GM12892 (cell line): ENCODE measurements at regions not wholly inside any gene's neighbourhood (a gene's known extent, or its start where the extent isn't known, plus 50 kb on each side); places are given as distances from the start of the nearest gene placed in this dataset.

Source experiments
- POLR2A ChIP-seq: IDR thresholded peaks from 2 replicates; pipeline ENCODE4 v1.6.1; 2011; ENCODE audit warnings: low read depth, low read length, control low read depth
- TAF1 ChIP-seq: IDR thresholded peaks from 2 replicates; pipeline ENCODE4 v1.6.1; 2011; ENCODE audit warnings: low read depth, mild to moderate bottlenecking, control low read depth, low read length, borderline replicate concordance

DNA sequence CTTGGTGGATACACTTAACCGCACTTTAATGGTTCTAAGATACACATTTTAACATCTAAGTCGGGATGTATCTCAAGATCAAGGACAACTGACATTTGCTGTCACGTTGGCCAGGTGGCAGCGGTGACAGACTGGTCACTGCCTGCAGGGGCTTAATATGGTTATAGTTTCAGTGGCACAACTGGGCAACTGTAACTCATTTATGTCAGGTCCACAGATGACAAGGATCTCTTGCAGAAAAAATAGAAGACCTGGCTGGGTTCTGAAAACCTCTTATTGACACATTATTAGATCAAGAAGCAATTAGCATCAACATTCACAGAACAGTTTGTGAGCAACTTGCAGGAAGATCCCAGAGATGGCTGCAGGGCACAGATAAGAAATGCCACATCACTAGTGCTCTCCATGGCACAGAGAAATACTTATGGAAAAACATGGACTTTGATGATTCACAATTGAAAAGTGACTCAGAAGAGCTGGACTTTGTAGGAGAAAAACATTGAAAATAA lies 99.6 kb upstream of the SORBS2 start:
- no peak for TF ChIP-seq TAF1
- TF ChIP-seq POLR2A, result no peak
